DND-41 (cell line): ENCODE measurements at regions not wholly inside any gene's neighbourhood (a gene's known extent, or its start where the extent isn't known, plus 50 kb on each side); places are given as distances from the start of the nearest gene placed in this dataset.

ENCODE experiments used
- ATAC-seq: fragments of 200-7000 bp; cut with Tn5 transposase; 3 replicates; pipeline ENCODE4 v1.9.1; 2021; ENCODE audit warnings: low read depth; ENCODE audit not compliant: insufficient read depth
- DNase-seq: peaks from one replicate; pipeline ENCODE4 v3.0.0-alpha.2; 2020
- H2AFZ ChIP-seq: 2 replicates; pipeline ENCODE4 v1.6.0; 2012; ENCODE audit warnings: low read depth, low read length
- H3K27ac ChIP-seq: 2 replicates; pipeline ENCODE4 v1.5.1; 2012; ENCODE audit warnings: low read length, inconsistent platforms
- H3K27me3 ChIP-seq: fragments of 200-600 bp; sonication (generic); 2 replicates; pipeline ENCODE4 v1.6.0; 2012; ENCODE audit warnings: low read length, mild to moderate bottlenecking, inconsistent platforms; ENCODE audit not compliant: insufficient read depth, poor library complexity
- H3K36me3 ChIP-seq: 2 replicates; pipeline ENCODE4 v1.5.1; 2012; ENCODE audit warnings: low read length, inconsistent platforms; ENCODE audit not compliant: insufficient read depth
- H3K4me1 ChIP-seq: 2 replicates; pipeline ENCODE4 v1.5.1; 2012; ENCODE audit warnings: mild to moderate bottlenecking, low read length; ENCODE audit not compliant: insufficient read depth
- H3K4me2 ChIP-seq: 2 replicates; pipeline ENCODE4 v1.6.0; 2012; ENCODE audit warnings: mild to moderate bottlenecking, moderate library complexity, low read length, inconsistent platforms; ENCODE audit not compliant: insufficient read depth
- H3K4me3 ChIP-seq, 2 experiments: fragments of 200-600 bp in 1 of 2; shearing (Covaris generic) in 1 of 2; 2 replicates each; pipeline ENCODE4 v1.5.1; 2012 to 2016; ENCODE audit warnings: inconsistent platforms in 2 of 2, low read length in 2 of 2, mild to moderate bottlenecking in 2 of 2, low read depth in 1 of 2, moderate library complexity in 1 of 2
- H3K79me2 ChIP-seq: 2 replicates; pipeline ENCODE4 v1.6.0; 2012; ENCODE audit warnings: low read length, inconsistent platforms; ENCODE audit not compliant: insufficient read depth
- H3K9ac ChIP-seq: 2 replicates; pipeline ENCODE4 v1.6.0; 2012; ENCODE audit warnings: low read depth, mild to moderate bottlenecking, inconsistent platforms, low read length, moderate library complexity
- H3K9me3 ChIP-seq: 2 replicates; pipeline ENCODE4 v1.5.1; 2012; ENCODE audit warnings: low read length, moderate library complexity, mild to moderate bottlenecking, inconsistent platforms; ENCODE audit not compliant: insufficient read depth, severe bottlenecking
- H4K20me1 ChIP-seq: 2 replicates; pipeline ENCODE4 v1.6.0; 2012; ENCODE audit warnings: low read length; ENCODE audit not compliant: insufficient read depth
- CTCF ChIP-seq: IDR thresholded peaks from 2 replicates; pipeline ENCODE4 v1.5.1; 2012; ENCODE audit warnings: borderline replicate concordance, low read length, moderate library complexity, mild to moderate bottlenecking; ENCODE audit not compliant: poor library complexity, severe bottlenecking; ENCODE audit errors: extremely low read depth
- EZH2 ChIP-seq: IDR thresholded peaks from 3 replicates; pipeline ENCODE4 v1.6.1; 2012; ENCODE audit warnings: borderline replicate concordance, low read depth, mild to moderate bottlenecking, moderate library complexity, low read length, inconsistent platforms; ENCODE audit not compliant: severe bottlenecking

GRCh38 chr21:29470397-29470796, 171.7 kb downstream of the BACH1 start:
- TF ChIP-seq CTCF (no peak), EZH2 (no peak)
- DNase-seq (no peak), ATAC-seq (no peak)
- Histone ChIP-seq H3K79me2 (no peaks in the 10 kb centered on the region), H3K36me3 (no peaks in the 10 kb centered on the region), H4K20me1 (no peaks in the 10 kb centered on the region), H3K9me3 (no peaks in the 10 kb centered on the region), H3K4me2 (no peak overlapping the region), H3K27ac (no peak overlapping the region), H3K4me1 (no peaks in the 10 kb centered on the region), H2AFZ (no peak overlapping the region), H3K27me3 (no peaks in the 10 kb centered on the region), H3K9ac (no peak overlapping the region), H3K4me3 (no peak overlapping the region)

GRCh38 chr21:29473808-29474207, 175.1 kb downstream of the BACH1 start:
- ATAC-seq = no peak
- no peaks in the 10 kb centered on the region for H3K9me3 ChIP-seq
- H3K4me1 ChIP-seq = peaks cover 14% of the 10 kb centered on the region
- H3K4me3 ChIP-seq = no peak overlapping the region
- H3K9ac ChIP-seq = no peak overlapping the region
- no peaks in the 10 kb centered on the region for H3K36me3 ChIP-seq
- no peak overlapping the region for H3K27ac ChIP-seq
- TF ChIP-seq CTCF (no peak), EZH2 (no peak)
- DNase-seq = no peak
- no peak overlapping the region for H2AFZ ChIP-seq
- H3K4me2 ChIP-seq = no peak overlapping the region
- H3K27me3 ChIP-seq = no peaks in the 10 kb centered on the region
- no peaks in the 10 kb centered on the region for H3K79me2 ChIP-seq
- no peaks in the 10 kb centered on the region for H4K20me1 ChIP-seq

- Histone ChIP-seq H4K20me1 (no peaks in the 10 kb centered on the region), H3K79me2 (no peaks in the 10 kb centered on the region), H3K36me3 (no peaks in the 10 kb centered on the region), H3K4me1 (peaks cover 14% of the 10 kb centered on the region), H3K9me3 (no peaks in the 10 kb centered on the region), H3K4me3 (no peak overlapping the region), H3K9ac (no peak overlapping the region), H3K4me2 (no peak overlapping the region), H3K27ac (no peak overlapping the region), H3K27me3 (no peaks in the 10 kb centered on the region), H2AFZ (no peak overlapping the region)
- ATAC-seq (no peak), DNase-seq (no peak)
- TF ChIP-seq EZH2 (no peak), CTCF (no peak)
These were observed 176.6 kb downstream of the BACH1 start for GRCh38 chr21:29475329-29475728.

- Histone ChIP-seq H3K27me3 (no peaks in the 10 kb centered on the region), H3K36me3 (no peaks in the 10 kb centered on the region), H3K4me1 (peaks cover 14% of the 10 kb centered on the region), H3K79me2 (no peaks in the 10 kb centered on the region), H3K9me3 (no peaks in the 10 kb centered on the region), H3K27ac (no peak overlapping the region), H3K4me2 (no peak overlapping the region), H2AFZ (no peak overlapping the region), H3K9ac (no peak overlapping the region), H3K4me3 (no peak overlapping the region), H4K20me1 (no peaks in the 10 kb centered on the region)
- DNase-seq = no peak
- ATAC-seq = no peak
- TF ChIP-seq CTCF = no peak
- TF ChIP-seq EZH2 = no peak
These were observed 178.6 kb downstream of the BACH1 start for GRCh38 chr21:29477347-29477746.
